Right ventricle myocardium inferior (tissue), 1 donor: ENCODE measurements at regions not wholly inside any gene's neighbourhood (a gene's known extent, or its start where the extent isn't known, plus 50 kb on each side); places are given as distances from the start of the nearest gene placed in this dataset.

ENCODE experiments used
- ATAC-seq: fragments of 200-7000 bp; cut with Tn5 transposase; one replicate; pipeline ENCODE4 v1.9.1; 2020; ENCODE audit warnings: mild to moderate bottlenecking, moderate library complexity
- DNase-seq: peaks from one replicate; pipeline ENCODE4 v3.0.0; 2021; ENCODE audit errors: missing footprints
- intact Hi-C: fragments of 100-400 bp; cut with DNase I; formaldehyde crosslinking; loops from one replicate; pipeline ENCODE4 v1.11.0; 2022
- donor health status: DM: no; HTN: yes; CAD: no; lungs with severe emphysema.

- DNase-seq (no peak), ATAC-seq (no peak)
- intact Hi-C loops: no loop called here
Measured at GRCh38 chr13:74329962-74330361, 195.8 kb upstream of the KLF12 start.

- DNase-seq: no peak
- peak; percentile 50 for ATAC-seq
- intact Hi-C loops: no loop called here
Measured at GRCh38 chr13:74325106-74325505, 190.9 kb upstream of the KLF12 start.

- intact Hi-C loops: no loop called here
- DNase-seq (no peak), ATAC-seq (no peak)
Measured at GRCh38 chr13:74324338-74324737, 190.1 kb upstream of the KLF12 start.

GRCh38 chr13:74322562-74322961, 188.4 kb upstream of the KLF12 start:
- ATAC-seq (no peak), DNase-seq (no peak)
- intact Hi-C loops: no loop called here

- intact Hi-C loops: no loop called here
- DNase-seq: no peak
- no peak for ATAC-seq
Measured at GRCh38 chr13:74320282-74320681, 186.1 kb upstream of the KLF12 start.

- intact Hi-C loops: no loop called here
- ATAC-seq: no peak
- DNase-seq: no peak
Measured at GRCh38 chr13:74316547-74316946, 182.3 kb upstream of the KLF12 start.

- ATAC-seq (peak; percentile 43), DNase-seq (no peak)
- intact Hi-C loops: no loop called here
Measured at GRCh38 chr13:74306496-74306895, 172.3 kb upstream of the KLF12 start.

- no peak for ATAC-seq
- no peak for DNase-seq
- intact Hi-C loops: no loop called here
Measured at GRCh38 chr13:74305876-74306275, 171.7 kb upstream of the KLF12 start.

- no peak for DNase-seq
- ATAC-seq: peak; percentile 6
- intact Hi-C loops: no loop called here
Measured at GRCh38 chr13:74301258-74301935, 167.2 kb upstream of the KLF12 start.

- no peak for ATAC-seq
- intact Hi-C loops: no loop called here
- DNase-seq: no peak
Measured at GRCh38 chr13:74300162-74300561, 166.0 kb upstream of the KLF12 start.

- intact Hi-C loops: no loop called here
Measured at GRCh38 chr13:74299721-74300120, 165.5 kb upstream of the KLF12 start.

GRCh38 chr13:74298923-74299322, 164.7 kb upstream of the KLF12 start:
- intact Hi-C loops: no loop called here
- ATAC-seq (no peak), DNase-seq (no peak)

More at GRCh38 chr13:74299721-74300120, 165.5 kb upstream of the KLF12 start:
- DNase-seq (no peak), ATAC-seq (peak; percentile 60)

GRCh38 chr13:74289861-74290773, 155.9 kb upstream of the KLF12 start:
- intact Hi-C loops: loop anchor here (5.0 kb wide), 2 partner anchors 158 to 287 kb away; partner anchors contain the start of gene KLF12
- DNase-seq: no peak
- ATAC-seq: peak; percentile 96

GRCh38 chr13:74289107-74289506, 154.9 kb upstream of the KLF12 start:
- DNase-seq (no peak), ATAC-seq (no peak)
- intact Hi-C loops: loop anchor here (5.0 kb wide), 2 partner anchors 157 to 288 kb away; partner anchors contain the start of gene KLF12

- ATAC-seq (peak; percentile 42), DNase-seq (peak; percentile 70)
- intact Hi-C loops: loop anchor here (5.0 kb wide), 2 partner anchors 156 to 289 kb away; partner anchors contain the start of gene KLF12
Measured at GRCh38 chr13:74288361-74288911, 154.2 kb upstream of the KLF12 start.

- peak; percentile 39 for ATAC-seq
- DNase-seq: peak; percentile 82
- intact Hi-C loops: loop anchor here (1.0 to 5.0 kb wide), 4 partner anchors 155 to 533 kb away; partner anchors contain the start of gene KLF12
Measured at GRCh38 chr13:74287724-74288169, 153.5 kb upstream of the KLF12 start.

- no peak for DNase-seq
- ATAC-seq: no peak
- intact Hi-C loops: no loop called here
Measured at GRCh38 chr13:74280795-74281490, 146.7 kb upstream of the KLF12 start.

- ATAC-seq (no peak), DNase-seq (no peak)
- intact Hi-C loops: no loop called here
Measured at GRCh38 chr13:74280093-74280794, 146.0 kb upstream of the KLF12 start.
